GM21576 (cell line): ENCODE measurements at regions not wholly inside any gene's neighbourhood (a gene's known extent, or its start where the extent isn't known, plus 50 kb on each side); places are given as distances from the start of the nearest gene placed in this dataset.

Experiments used
- ATAC-seq: cut with Tn5 transposase; IDR thresholded peaks from one replicate; pipeline ENCODE4 v1.9.1; 2021; ENCODE audit warnings: mild to moderate bottlenecking, moderate library complexity; ENCODE audit not compliant: unreplicated experiment

DNA sequence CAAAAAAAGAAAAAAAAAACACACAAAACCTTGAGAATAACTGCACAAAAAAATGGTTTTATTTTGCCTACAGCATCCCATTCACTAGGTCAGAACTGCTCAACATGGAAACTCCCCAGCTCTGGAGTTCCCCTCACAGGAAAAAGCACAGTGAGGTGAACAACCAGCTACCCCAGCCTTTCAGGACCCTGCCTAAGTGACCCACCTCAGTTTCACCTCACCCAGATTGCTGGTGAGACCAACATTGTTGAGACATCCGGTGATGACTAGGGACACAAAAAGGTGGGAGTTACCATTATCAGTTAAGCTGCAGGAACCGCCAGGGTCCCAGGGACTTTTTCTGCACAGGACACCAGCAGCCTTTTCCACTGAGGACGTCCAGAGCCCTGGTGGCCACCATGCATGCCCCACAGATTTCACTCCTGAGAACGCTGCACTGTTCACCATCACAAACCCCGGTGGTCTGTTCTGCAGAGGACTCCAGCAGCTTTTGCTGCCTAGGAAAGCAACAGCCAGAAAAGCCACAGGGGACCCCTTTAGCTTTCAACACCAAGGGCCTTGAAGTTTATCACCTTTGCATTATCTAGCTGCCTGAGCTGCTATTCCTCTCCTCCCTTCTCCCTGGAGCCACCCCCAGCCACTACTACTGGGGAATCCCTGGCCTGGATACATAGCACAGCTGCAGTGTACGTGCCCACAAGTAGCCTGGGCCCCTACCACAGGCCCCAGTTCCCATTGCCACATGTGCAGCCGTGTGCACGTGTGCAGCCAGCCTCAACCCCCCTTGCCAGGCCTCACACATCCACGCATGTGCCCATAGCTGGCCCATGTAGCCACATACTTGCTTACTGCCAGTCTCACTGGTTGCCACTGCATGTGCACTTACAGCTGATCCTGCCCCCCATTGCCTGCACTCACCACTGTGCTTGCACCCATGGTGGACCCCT, 62.5 kb upstream of the FAR2 start:
- ATAC-seq, result no peak

DNA sequence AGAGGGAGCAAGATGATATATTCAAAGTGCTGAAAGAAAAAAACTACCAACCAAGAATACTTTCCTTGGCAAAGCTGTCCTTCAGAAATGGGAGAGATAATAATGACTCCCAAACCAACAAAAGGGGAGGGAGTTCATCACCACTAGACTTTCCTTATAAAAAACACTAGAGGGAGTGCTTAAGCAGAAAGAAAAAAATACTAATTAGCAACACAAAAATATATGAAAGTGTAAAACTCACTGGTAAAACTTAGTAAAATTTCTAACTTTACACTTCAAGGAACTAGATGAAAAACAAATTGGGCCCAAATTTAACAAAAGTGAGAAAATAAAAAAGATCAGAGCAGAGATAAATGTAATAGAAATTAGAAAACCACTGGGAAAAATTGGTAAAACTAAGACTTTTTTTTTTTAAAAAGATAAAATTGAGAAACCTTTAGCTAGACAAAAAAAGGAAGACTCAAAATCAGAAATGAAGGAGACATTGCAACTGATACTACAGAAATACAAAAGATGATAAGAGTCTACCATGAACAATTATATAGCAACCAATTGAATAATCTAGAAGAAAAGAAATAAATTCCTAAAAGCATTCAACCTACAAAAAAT, 60.4 kb upstream of the FAR2 start:
- ATAC-seq, result no peak
